ENCODE measurements at regions not wholly inside any gene's neighbourhood (a gene's known extent, or its start where the extent isn't known, plus 50 kb on each side); places are given as distances from the start of the nearest gene placed in this dataset.

DNA sequence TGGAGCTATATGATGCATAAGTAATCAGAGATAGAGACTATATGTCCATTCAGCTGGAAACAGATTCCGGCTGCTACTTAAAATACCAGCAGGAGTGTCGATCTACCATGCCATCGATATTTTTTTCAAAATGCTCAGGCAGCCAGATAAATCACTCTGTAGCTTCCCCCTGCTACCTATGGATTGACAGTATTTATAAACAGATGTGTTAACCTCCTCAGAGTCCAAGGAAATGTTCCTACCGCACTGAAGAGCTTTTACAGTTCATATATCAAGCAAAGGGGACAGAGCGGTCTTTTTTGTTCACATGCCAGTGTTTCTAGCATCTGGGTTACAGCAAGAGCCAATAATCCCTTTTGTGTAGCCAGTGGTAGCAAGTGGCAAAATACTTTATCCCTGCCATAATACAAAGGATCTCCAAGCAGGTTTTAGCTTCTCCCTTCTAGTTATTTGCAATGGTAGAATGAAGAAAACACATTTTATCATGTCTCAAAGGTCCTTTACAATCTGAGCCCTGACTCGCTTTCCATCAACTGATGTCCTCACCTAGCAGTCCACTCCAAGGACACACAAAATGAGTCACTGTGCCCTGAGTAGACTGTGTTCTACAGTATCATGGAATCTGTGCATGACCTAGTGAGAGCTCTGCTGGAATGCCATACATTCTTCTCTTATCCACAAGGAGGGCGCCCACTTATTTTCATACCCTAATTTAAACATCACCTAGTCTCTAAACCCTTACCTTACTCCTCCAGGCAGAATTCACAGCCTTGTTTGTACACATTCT is 507.0 kb downstream of the TBL1XR1 start:
- TF ChIP-seq, protein P1, sequence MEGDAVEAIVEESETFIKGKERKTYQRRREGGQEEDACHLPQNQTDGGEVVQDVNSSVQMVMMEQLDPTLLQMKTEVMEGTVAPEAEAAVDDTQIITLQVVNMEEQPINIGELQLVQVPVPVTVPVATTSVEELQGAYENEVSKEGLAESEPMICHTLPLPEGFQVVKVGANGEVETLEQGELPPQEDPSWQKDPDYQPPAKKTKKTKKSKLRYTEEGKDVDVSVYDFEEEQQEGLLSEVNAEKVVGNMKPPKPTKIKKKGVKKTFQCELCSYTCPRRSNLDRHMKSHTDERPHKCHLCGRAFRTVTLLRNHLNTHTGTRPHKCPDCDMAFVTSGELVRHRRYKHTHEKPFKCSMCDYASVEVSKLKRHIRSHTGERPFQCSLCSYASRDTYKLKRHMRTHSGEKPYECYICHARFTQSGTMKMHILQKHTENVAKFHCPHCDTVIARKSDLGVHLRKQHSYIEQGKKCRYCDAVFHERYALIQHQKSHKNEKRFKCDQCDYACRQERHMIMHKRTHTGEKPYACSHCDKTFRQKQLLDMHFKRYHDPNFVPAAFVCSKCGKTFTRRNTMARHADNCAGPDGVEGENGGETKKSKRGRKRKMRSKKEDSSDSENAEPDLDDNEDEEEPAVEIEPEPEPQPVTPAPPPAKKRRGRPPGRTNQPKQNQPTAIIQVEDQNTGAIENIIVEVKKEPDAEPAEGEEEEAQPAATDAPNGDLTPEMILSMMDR (IDR thresholded peaks at IDR 0.05; ENCODE audit: insufficient read depth, low read length, severe bottlenecking): no peak
- FAIRE-seq (no peak), DNase-seq (ENCODE audit: low read depth) (no peak)
- no peak overlapping the region for H3K4me3 ChIP-seq (ENCODE audit: low read depth, low read length)
- no peaks in the 10 kb centered on the region for H3K36me3 ChIP-seq (ENCODE audit: control insufficient read depth, insufficient read depth, low read length)
- H3K27me3 ChIP-seq (ENCODE audit: control insufficient read depth, insufficient read depth, low read length): no peaks in the 10 kb centered on the region

GRCh38 chr3:176687754-176688153 is 509.5 kb downstream of the TBL1XR1 start:
- no peaks in the 10 kb centered on the region for H3K36me3 ChIP-seq (ENCODE audit: control insufficient read depth, insufficient read depth, low read length)
- H3K4me3 ChIP-seq (ENCODE audit: low read depth, low read length): no peak overlapping the region
- no peak for FAIRE-seq
- DNase-seq (ENCODE audit: low read depth): no peak
- TF ChIP-seq, protein P1 (IDR thresholded peaks at IDR 0.05; ENCODE audit: insufficient read depth, low read length, severe bottlenecking): no peak
- no peaks in the 10 kb centered on the region for H3K27me3 ChIP-seq (ENCODE audit: control insufficient read depth, insufficient read depth, low read length)

DNA sequence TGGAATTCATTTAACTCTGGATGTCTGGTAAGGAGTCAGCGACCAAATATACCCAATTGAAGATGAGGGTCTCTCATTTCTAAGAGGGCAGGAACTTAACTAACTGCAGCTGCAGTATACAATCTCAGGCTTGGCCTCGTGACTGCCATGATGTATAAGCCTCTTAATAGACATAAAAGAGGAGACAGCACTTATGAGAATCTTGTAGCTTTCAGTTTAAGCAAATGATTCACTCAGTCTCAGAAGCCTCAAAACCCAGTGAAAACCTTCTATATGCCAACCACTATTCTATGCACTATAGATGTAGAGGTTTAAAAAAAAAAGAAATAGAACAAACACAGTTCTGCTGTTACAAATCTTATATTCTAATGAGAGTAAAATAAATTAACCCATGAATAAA is 513.9 kb downstream of the TBL1XR1 start:
- DNase-seq (ENCODE audit: low read depth): no peak
- Histone ChIP-seq H3K36me3 (ENCODE audit: control insufficient read depth, insufficient read depth, low read length) (no peaks in the 10 kb centered on the region), H3K27me3 (ENCODE audit: control insufficient read depth, insufficient read depth, low read length) (no peaks in the 10 kb centered on the region), H3K4me3 (ENCODE audit: low read depth, low read length) (no peak overlapping the region)
- no peak for FAIRE-seq
- TF ChIP-seq, protein P1 (IDR thresholded peaks at IDR 0.05; ENCODE audit: insufficient read depth, low read length, severe bottlenecking): no peak

DNA sequence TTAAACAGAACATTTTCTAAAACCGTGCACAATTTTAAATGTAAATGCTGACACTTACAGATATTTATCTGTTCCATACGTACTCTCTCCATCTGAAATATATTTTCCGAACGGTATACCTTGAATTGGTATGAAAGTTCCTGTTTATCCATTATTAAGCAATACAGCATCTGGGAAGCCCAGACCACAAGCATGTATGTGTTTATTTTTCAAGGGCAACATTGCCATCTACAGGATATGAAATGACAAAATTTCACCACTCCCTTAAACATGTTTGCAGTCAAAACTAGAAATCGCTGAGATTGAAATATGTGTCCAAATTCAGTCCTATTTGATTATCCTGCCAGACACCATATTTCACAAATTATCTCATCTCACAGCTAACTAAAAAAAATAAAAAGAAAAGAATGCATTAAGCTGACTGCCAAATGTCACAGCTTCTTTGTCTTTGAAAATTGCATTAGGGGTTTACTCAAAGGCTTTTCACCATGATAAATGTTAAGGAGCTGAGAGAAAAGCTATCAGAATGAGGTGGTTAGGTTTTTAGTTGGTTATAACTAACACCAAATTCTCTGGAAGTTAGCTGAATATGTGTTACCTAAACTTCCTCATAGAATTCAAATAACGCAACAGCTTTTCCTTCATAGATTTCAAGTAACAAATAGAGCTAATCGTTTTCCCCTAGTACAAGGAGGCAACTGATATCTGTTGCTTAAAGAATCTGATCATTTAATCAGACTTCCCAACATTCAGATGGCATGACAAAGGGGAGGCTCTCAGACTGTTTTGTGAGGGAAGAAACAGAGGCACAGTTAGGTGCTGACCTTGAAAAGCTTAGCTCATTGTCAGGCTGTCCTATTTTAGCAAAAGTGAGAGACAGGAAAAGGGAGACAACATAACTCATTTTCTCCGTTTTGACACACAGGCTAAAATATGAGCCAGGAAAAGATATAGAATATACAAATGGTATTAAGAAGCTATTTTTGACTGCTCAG is 533.1 kb downstream of the TBL1XR1 start:
- Histone ChIP-seq H3K36me3 (ENCODE audit: control insufficient read depth, insufficient read depth, low read length) (no peaks in the 10 kb centered on the region), H3K4me3 (ENCODE audit: low read depth, low read length) (no peak overlapping the region), H3K27me3 (ENCODE audit: control insufficient read depth, insufficient read depth, low read length) (no peaks in the 10 kb centered on the region)
- DNase-seq (ENCODE audit: low read depth) (peak; percentile 65), FAIRE-seq (no peak)
- TF ChIP-seq, protein P1 (IDR thresholded peaks at IDR 0.05; ENCODE audit: insufficient read depth, low read length, severe bottlenecking): peak; percentile 22

- Histone ChIP-seq H3K27me3 (ENCODE audit: control insufficient read depth, insufficient read depth, low read length) (no peaks in the 10 kb centered on the region), H3K4me3 (ENCODE audit: low read depth, low read length) (no peak overlapping the region), H3K36me3 (ENCODE audit: control insufficient read depth, insufficient read depth, low read length) (no peaks in the 10 kb centered on the region)
- TF ChIP-seq, protein P1 (IDR thresholded peaks at IDR 0.05; ENCODE audit: insufficient read depth, low read length, severe bottlenecking): no peak
- no peak for FAIRE-seq
- DNase-seq (ENCODE audit: low read depth): no peak
These were observed 533.9 kb downstream of the TBL1XR1 start for GRCh38 chr3:176663387-176663786.

Data from bronchial epithelial cell (primary cell).